Mesodermal cell (in vitro differentiated cells): ENCODE measurements at regions not wholly inside any gene's neighbourhood (a gene's known extent, or its start where the extent isn't known, plus 50 kb on each side); places are given as distances from the start of the nearest gene placed in this dataset.

Source experiments
- H3K27ac ChIP-seq: 2 replicates; pipeline ENCODE4 v1.7.0; 2013; ENCODE audit warnings: mild to moderate bottlenecking, low read depth, low read length, moderate library complexity; ENCODE audit not compliant: severe bottlenecking
- H3K36me3 ChIP-seq: 2 replicates; pipeline ENCODE4 v1.7.1; 2013; ENCODE audit warnings: mild to moderate bottlenecking, low read length, moderate library complexity; ENCODE audit not compliant: control insufficient read depth, insufficient read depth
- H3K4me1 ChIP-seq: one replicate; pipeline ENCODE4 v1.7.1; 2013; ENCODE audit warnings: mild to moderate bottlenecking, low read length; ENCODE audit not compliant: insufficient read depth, control insufficient read depth, poor library complexity, severe bottlenecking
- H3K4me3 ChIP-seq: 2 replicates; pipeline ENCODE4 v1.7.0; 2013; ENCODE audit warnings: low read length, control low read depth, mild to moderate bottlenecking; ENCODE audit not compliant: insufficient read depth, poor library complexity, severe bottlenecking; ENCODE audit errors: extremely low read depth
- H3K9me3 ChIP-seq: 2 replicates; pipeline ENCODE4 v1.7.1; 2013; ENCODE audit warnings: mild to moderate bottlenecking, low read length, moderate library complexity; ENCODE audit not compliant: control insufficient read depth
- WGBS, 2 experiments: methylation state at CpG; one replicate each; pipeline ENCODE4 v1.1.5; 2013; ENCODE audit warnings: missing lambda C conversion rate in 2 of 2; ENCODE audit not compliant: insufficient coverage in 2 of 2; 5-methylcytosine and 5-hydroxymethylcytosine counted together

GRCh38 chr14:23829736-23830471 is 123.7 kb upstream of the DHRS4 start:
- no peaks in the 10 kb centered on the region for H3K4me1 ChIP-seq
- H3K36me3 ChIP-seq: no peaks in the 10 kb centered on the region
- H3K4me3 ChIP-seq: no peak overlapping the region
- H3K27ac ChIP-seq: no peak overlapping the region
- H3K9me3 ChIP-seq: peaks cover 6% of the 10 kb centered on the region
- WGBS, 2 experiments: 58% methylated on average over 2 of the region's 2 CpGs; no CpG with 5 or more reads in 1 of the 2 experiments

GRCh38 chr14:23831596-23831995 is 122.0 kb upstream of the DHRS4 start:
- Histone ChIP-seq H3K9me3 (peaks cover 6% of the 10 kb centered on the region), H3K27ac (no peak overlapping the region)
- WGBS, 2 experiments: 83 to 95% methylated on average over 1 to 3 of the region's 3 CpGs

GRCh38 chr14:23861666-23862065 is 91.9 kb upstream of the DHRS4 start:
- H3K9me3 ChIP-seq: no peaks in the 10 kb centered on the region
- H3K36me3 ChIP-seq: no peaks in the 10 kb centered on the region
- H3K27ac ChIP-seq: no peak overlapping the region
- no peaks in the 10 kb centered on the region for H3K4me1 ChIP-seq
- WGBS, 2 experiments: 34 to 100% methylated on average over 1 to 2 of the region's 2 CpGs
- H3K4me3 ChIP-seq: no peak overlapping the region

More at GRCh38 chr14:23831596-23831995, 122.0 kb upstream of the DHRS4 start:
- Histone ChIP-seq H3K4me1 (no peaks in the 10 kb centered on the region), H3K36me3 (no peaks in the 10 kb centered on the region), H3K4me3 (no peak overlapping the region)

- no peaks in the 10 kb centered on the region for H3K36me3 ChIP-seq
- H3K4me3 ChIP-seq: no peak overlapping the region
- H3K4me1 ChIP-seq: no peaks in the 10 kb centered on the region
- H3K9me3 ChIP-seq: no peaks in the 10 kb centered on the region
- 80 to 83% methylated on average over 1 to 2 of the region's 2 CpGs for WGBS, 2 experiments
- no peak overlapping the region for H3K27ac ChIP-seq
Measured at GRCh38 chr14:23862513-23862912, 91.1 kb upstream of the DHRS4 start.

- WGBS, 2 experiments: 100% methylated on average over 1 of the region's 1 CpG; no CpG with 5 or more reads in 1 of the 2 experiments
- Histone ChIP-seq H3K4me1 (no peaks in the 10 kb centered on the region), H3K9me3 (no peaks in the 10 kb centered on the region), H3K4me3 (no peak overlapping the region), H3K36me3 (no peaks in the 10 kb centered on the region), H3K27ac (no peak overlapping the region)
Measured at GRCh38 chr14:23863836-23864235, 89.7 kb upstream of the DHRS4 start.

- no peak overlapping the region for H3K4me3 ChIP-seq
- no peaks in the 10 kb centered on the region for H3K9me3 ChIP-seq
- no peaks in the 10 kb centered on the region for H3K4me1 ChIP-seq
- no peak overlapping the region for H3K27ac ChIP-seq
- H3K36me3 ChIP-seq: no peaks in the 10 kb centered on the region
- 73 to 100% methylated on average over 2 of the region's 2 CpGs for WGBS, 2 experiments
Measured at GRCh38 chr14:23864259-23864658, 89.3 kb upstream of the DHRS4 start.

- no peaks in the 10 kb centered on the region for H3K9me3 ChIP-seq
- H3K4me1 ChIP-seq: no peaks in the 10 kb centered on the region
- 74 to 93% methylated on average over 3 of the region's 3 CpGs for WGBS, 2 experiments
- no peak overlapping the region for H3K27ac ChIP-seq
- no peak overlapping the region for H3K4me3 ChIP-seq
- H3K36me3 ChIP-seq: no peaks in the 10 kb centered on the region
Measured at GRCh38 chr14:23864861-23865260, 88.7 kb upstream of the DHRS4 start.

GRCh38 chr14:23865502-23865901 is 88.1 kb upstream of the DHRS4 start:
- no peaks in the 10 kb centered on the region for H3K36me3 ChIP-seq
- no peaks in the 10 kb centered on the region for H3K4me1 ChIP-seq
- H3K4me3 ChIP-seq: no peak overlapping the region
- no peak overlapping the region for H3K27ac ChIP-seq
- no peaks in the 10 kb centered on the region for H3K9me3 ChIP-seq
- WGBS, 2 experiments: 100% methylated on average over 1 of the region's 2 CpGs; no CpG with 5 or more reads in 1 of the 2 experiments

GRCh38 chr14:23866269-23866668 is 87.3 kb upstream of the DHRS4 start:
- Histone ChIP-seq H3K9me3 (no peaks in the 10 kb centered on the region), H3K36me3 (no peaks in the 10 kb centered on the region), H3K27ac (no peak overlapping the region), H3K4me1 (no peaks in the 10 kb centered on the region), H3K4me3 (no peak overlapping the region)
- 64 to 73% methylated on average over 4 of the region's 6 CpGs for WGBS, 2 experiments

GRCh38 chr14:23869078-23869719 is 84.4 kb upstream of the DHRS4 start:
- peaks cover 6% of the 10 kb centered on the region for H3K9me3 ChIP-seq
- no peak overlapping the region for H3K4me3 ChIP-seq
- WGBS, 2 experiments: 73 to 94% methylated on average over 1 to 2 of the region's 2 CpGs
- no peaks in the 10 kb centered on the region for H3K36me3 ChIP-seq
- H3K27ac ChIP-seq: no peak overlapping the region
- no peaks in the 10 kb centered on the region for H3K4me1 ChIP-seq

GRCh38 chr14:23876160-23876750 is 77.3 kb upstream of the DHRS4 start:
- Histone ChIP-seq H3K4me1 (no peaks in the 10 kb centered on the region), H3K36me3 (no peaks in the 10 kb centered on the region), H3K4me3 (no peak overlapping the region), H3K9me3 (peaks cover 6% of the 10 kb centered on the region), H3K27ac (no peak overlapping the region)
- WGBS, 2 experiments: 85 to 92% methylated on average over 2 to 3 of the region's 3 CpGs
